MM.1S (cell line): ENCODE measurements at regions not wholly inside any gene's neighbourhood (a gene's known extent, or its start where the extent isn't known, plus 50 kb on each side); places are given as distances from the start of the nearest gene placed in this dataset.
A peak's percentile ranks its signal among the peaks of the same experiment; 100 is the strongest.

Experiments
- DNase-seq: peaks from one replicate; pipeline ENCODE4 v3.0.0-alpha.2; 2015
- H2AFZ ChIP-seq: fragments of 300-600 bp; sonication (generic); 2 replicates; pipeline ENCODE4 v1.6.0; 2016; ENCODE audit warnings: antibody characterized with exemption, low read length
- H3F3A ChIP-seq: fragments of 300-600 bp; sonication (generic); 2 replicates; pipeline ENCODE4 v1.6.1; 2016; ENCODE audit warnings: mild to moderate bottlenecking, antibody characterized with exemption, low read length, moderate library complexity, mixed read lengths; ENCODE audit not compliant: insufficient read depth
- H3K27ac ChIP-seq: fragments of 300-600 bp; sonication (generic); 2 replicates; pipeline ENCODE4 v1.5.1; 2016; ENCODE audit warnings: mild to moderate bottlenecking, low read length
- H3K27me3 ChIP-seq: fragments of 300-600 bp; sonication (generic); replicated peaks from 2 replicates; pipeline ENCODE4 v1.6.0; 2016; ENCODE audit warnings: low read length; ENCODE audit not compliant: insufficient read depth
- H3K36me3 ChIP-seq: fragments of 300-600 bp; sonication (generic); replicated peaks from 2 replicates; pipeline ENCODE4 v1.6.1; 2016; ENCODE audit warnings: mild to moderate bottlenecking, low read length, mixed read lengths; ENCODE audit not compliant: insufficient read depth
- H3K4me1 ChIP-seq: fragments of 300-600 bp; sonication (generic); 2 replicates; pipeline ENCODE4 v1.6.1; 2016; ENCODE audit warnings: low read length, mixed read lengths
- H3K4me2 ChIP-seq: fragments of 300-600 bp; sonication (generic); 2 replicates; pipeline ENCODE4 v1.6.0; 2016; ENCODE audit warnings: low read depth, low read length
- H3K4me3 ChIP-seq: fragments of 300-600 bp; sonication (generic); 2 replicates; pipeline ENCODE4 v1.5.1; 2016; ENCODE audit warnings: low read length, mixed read lengths
- H3K79me2 ChIP-seq: fragments of 300-600 bp; sonication (generic); 2 replicates; pipeline ENCODE4 v1.6.1; 2016; ENCODE audit warnings: mixed run types, low read length, mixed read lengths
- H3K9ac ChIP-seq: fragments of 300-600 bp; sonication (generic); 2 replicates; pipeline ENCODE4 v1.6.1; 2016; ENCODE audit warnings: low read length, mixed read lengths
- H3K9me2 ChIP-seq: fragments of 300-600 bp; sonication (generic); replicated peaks from 2 replicates; pipeline ENCODE4 v1.6.1; 2016; ENCODE audit warnings: mild to moderate bottlenecking, low read length, mixed read lengths; ENCODE audit not compliant: insufficient read depth
- H3K9me3 ChIP-seq: fragments of 300-600 bp; sonication (generic); replicated peaks from 2 replicates; pipeline ENCODE4 v1.6.1; 2016; ENCODE audit warnings: mild to moderate bottlenecking, low read length, mixed read lengths; ENCODE audit not compliant: insufficient read depth
- H4K20me1 ChIP-seq: fragments of 300-600 bp; sonication (generic); 2 replicates; pipeline ENCODE4 v1.6.1; 2016; ENCODE audit warnings: mild to moderate bottlenecking, low read length, moderate library complexity, mixed read lengths; ENCODE audit not compliant: insufficient read depth
- CTCF ChIP-seq: fragments of 300-600 bp; sonication (generic); IDR thresholded peaks from 2 replicates; pipeline ENCODE4 v1.5.1; 2016; ENCODE audit warnings: antibody characterized with exemption, low read length, mixed read lengths
- EZH2 ChIP-seq: fragments of 300-600 bp; sonication (generic); optimal IDR thresholded peaks from 2 replicates; pipeline ENCODE3; 2017; ENCODE audit warnings: low read depth, mild to moderate bottlenecking, antibody characterized with exemption, low read length, mixed read lengths
- EZH2phosphoT487 ChIP-seq: fragments of 300-600 bp; sonication (generic); IDR thresholded peaks from 2 replicates; pipeline ENCODE4 v1.6.1; 2018; ENCODE audit warnings: antibody characterized with exemption, low read length

GRCh38 chr10:129231821-129232220 is 235.2 kb upstream of the MGMT start:
- no peak overlapping the region for H3K4me2 ChIP-seq
- H3K36me3 ChIP-seq, result no peaks in the 10 kb centered on the region
- H3K4me3 ChIP-seq, result no peak overlapping the region
- 0 out of 2 replicates have a peak, but pooled peaks cover 6% of the 10 kb centered on the region for H3F3A ChIP-seq
- no peak overlapping the region for H2AFZ ChIP-seq
- H3K9ac ChIP-seq, result no peak overlapping the region
- no peaks in the 10 kb centered on the region for H4K20me1 ChIP-seq
- no peaks in the 10 kb centered on the region for H3K79me2 ChIP-seq
- no peaks in the 10 kb centered on the region for H3K9me3 ChIP-seq
- no peaks in the 10 kb centered on the region for H3K9me2 ChIP-seq
- no peak overlapping the region for H3K27ac ChIP-seq
- no peak for DNase-seq
- H3K4me1 ChIP-seq, result peaks cover 17% of the 10 kb centered on the region
- no peaks in the 10 kb centered on the region for H3K27me3 ChIP-seq
- TF ChIP-seq CTCF (no peak), EZH2 (no peak), EZH2phosphoT487 (no peak)

GRCh38 chr10:129233351-129234148 is 233.5 kb upstream of the MGMT start:
- Histone ChIP-seq H3F3A (0 out of 2 replicates have a peak, but pooled peaks cover 6% of the 10 kb centered on the region), H3K9me3 (no peaks in the 10 kb centered on the region), H3K27ac (peak overlapping the region; percentile 75), H3K9ac (peak overlapping the region; percentile 68), H3K4me2 (peak overlapping the region; percentile 88), H3K4me1 (peaks cover 17% of the 10 kb centered on the region), H2AFZ (peak overlapping the region; percentile 86), H3K36me3 (no peaks in the 10 kb centered on the region), H3K79me2 (no peaks in the 10 kb centered on the region), H3K27me3 (no peaks in the 10 kb centered on the region), H4K20me1 (no peaks in the 10 kb centered on the region), H3K9me2 (no peaks in the 10 kb centered on the region), H3K4me3 (peak overlapping the region; percentile 62)
- peak; percentile 26 for TF ChIP-seq CTCF
- no peak for TF ChIP-seq EZH2
- no peak for TF ChIP-seq EZH2phosphoT487
- DNase-seq, result peak; percentile 81

GRCh38 chr10:129236274-129236691 is 230.8 kb upstream of the MGMT start:
- no peak overlapping the region for H3K4me3 ChIP-seq
- H3F3A ChIP-seq, result 0 out of 2 replicates have a peak, but pooled peaks cover 6% of the 10 kb centered on the region
- no peak for DNase-seq
- no peaks in the 10 kb centered on the region for H3K79me2 ChIP-seq
- no peaks in the 10 kb centered on the region for H4K20me1 ChIP-seq
- no peak overlapping the region for H3K4me2 ChIP-seq
- TF ChIP-seq CTCF (no peak), EZH2 (no peak), EZH2phosphoT487 (no peak)
- no peaks in the 10 kb centered on the region for H3K36me3 ChIP-seq
- H3K9me3 ChIP-seq, result no peaks in the 10 kb centered on the region
- no peaks in the 10 kb centered on the region for H3K27me3 ChIP-seq
- peaks cover 17% of the 10 kb centered on the region for H3K4me1 ChIP-seq
- H3K27ac ChIP-seq, result no peak overlapping the region
- no peaks in the 10 kb centered on the region for H3K9me2 ChIP-seq
- no peak overlapping the region for H2AFZ ChIP-seq
- no peak overlapping the region for H3K9ac ChIP-seq
